Caco-2 (cell line): ENCODE measurements at regions not wholly inside any gene's neighbourhood (a gene's known extent, or its start where the extent isn't known, plus 50 kb on each side); places are given as distances from the start of the nearest gene placed in this dataset.

Source experiments
- BruUV-seq: library from RNA; stranded (reverse); fragments of 400-500 nt; replicated peaks from 2 replicates; lab custom pipeline; 2021; lab: Mats Ljungman, UMichigan
- CTCF ChIA-PET: fragments of 300-600 bp; sonication (Branson Sonifier 250); formaldehyde crosslinking; loops from one replicate; lab custom pipeline; 2022; ENCODE audit warnings: antibody characterized with exemption; lab: Charles Lee
- POLR2A ChIA-PET: fragments of 300-600 bp; sonication (Branson Sonifier 250); formaldehyde crosslinking; loops from one replicate; lab custom pipeline; 2022; ENCODE audit warnings: antibody characterized with exemption; lab: Charles Lee
- DNase-seq, 2 experiments: peaks; one replicate each; pipeline versions ENCODE4 v3.0.0 to v3.0.0-alpha.2; 2020 to 2022
- H3K27me3 ChIP-seq: replicated peaks from 2 replicates; pipeline ENCODE4 v1.6.0; 2011; ENCODE audit warnings: low read length; ENCODE audit not compliant: control insufficient read depth, insufficient read depth
- H3K36me3 ChIP-seq: 2 replicates; pipeline ENCODE4 v1.5.1; 2011; ENCODE audit warnings: low read length; ENCODE audit not compliant: control insufficient read depth, insufficient read depth
- H3K4me1 ChIP-seq: fragments of 250-450 bp; sonication (Bioruptor Pico); 2 replicates; pipeline ENCODE4 v1.5.1; 2020; ENCODE audit warnings: mild to moderate bottlenecking
- H3K4me3 ChIP-seq: 2 replicates; pipeline ENCODE4 v1.5.1; 2011; ENCODE audit warnings: low read depth, mild to moderate bottlenecking, control low read depth, low read length
- H3K9me3 ChIP-seq: fragments of 250-450 bp; sonication (Bioruptor Pico); 2 replicates; pipeline ENCODE4 v1.5.1; 2020; ENCODE audit warnings: mild to moderate bottlenecking, moderate library complexity
- H3K27ac Mint-ChIP-seq: one replicate; pipeline ENCODE4 v1.8.0; 2022; ENCODE audit warnings: mixed read lengths; ENCODE audit not compliant: unreplicated experiment
- H3K27me3 Mint-ChIP-seq: one replicate; pipeline ENCODE4 v1.8.0; 2022; ENCODE audit warnings: mixed read lengths; ENCODE audit not compliant: insufficient read depth, unreplicated experiment
- H3K36me3 Mint-ChIP-seq: one replicate; pipeline ENCODE4 v1.8.0; 2022; ENCODE audit warnings: mild to moderate bottlenecking, mixed read lengths; ENCODE audit not compliant: insufficient read depth, unreplicated experiment
- H3K4me1 Mint-ChIP-seq: one replicate; pipeline ENCODE4 v1.8.0; 2022; ENCODE audit warnings: low read depth, mixed read lengths; ENCODE audit not compliant: unreplicated experiment
- H3K4me3 Mint-ChIP-seq: one replicate; pipeline ENCODE4 v1.8.0; 2022; ENCODE audit warnings: mild to moderate bottlenecking, moderate library complexity, mixed read lengths; ENCODE audit not compliant: unreplicated experiment
- H3K9me3 Mint-ChIP-seq: one replicate; pipeline ENCODE4 v1.8.0; 2022; ENCODE audit warnings: mixed read lengths; ENCODE audit not compliant: unreplicated experiment
- CTCF ChIP-seq, 2 experiments: fragments of 200-600 bp in 1 of 2; IDR thresholded peaks; 1 replicate in 1 of 2; 2 replicates in 1 of 2; pipeline versions ENCODE4 v1.5.1 to v1.8.0; 2011 to 2022; ENCODE audit warnings: antibody characterized with exemption in 1 of 2, control low read depth in 1 of 2, inconsistent platforms in 1 of 2, low read depth in 1 of 2, low read length in 1 of 2, mild to moderate bottlenecking in 1 of 2, moderate library complexity in 1 of 2; ENCODE audit not compliant: insufficient read depth in 1 of 2, severe bottlenecking in 1 of 2, unreplicated experiment in 1 of 2
- intact Hi-C: fragments of 100-400 bp; cut with micrococcal nuclease; formaldehyde crosslinking; loops from one replicate; pipeline ENCODE4 v1.10.0; 2022; ENCODE audit not compliant: unreplicated experiment

- intact Hi-C loops: no loop called here
- ChIA-PET CTCF (no interaction called here), POLR2A (no interaction called here)
- no peak for TF ChIP-seq CTCF (IDR thresholded peaks at IDR 0.05; ENCODE audit: insufficient read depth in 1 of 2, low read depth in 1 of 2, low read length in 1 of 2, severe bottlenecking in 1 of 2, unreplicated experiment in 1 of 2)
- Mint-ChIP-seq H3K36me3 (no peaks in the 10 kb centered on the region), H3K4me3 (no peak overlapping the region), H3K27me3 (no peaks in the 10 kb centered on the region), H3K27ac (no peak overlapping the region), H3K9me3 (peaks cover 4% of the 10 kb centered on the region), H3K4me1 (no peaks in the 10 kb centered on the region)
- H3K36me3 ChIP-seq: no peaks in the 10 kb centered on the region
- peaks cover under 1% of the 10 kb centered on the region; the same call in 1 of the 2 replicates for H3K9me3 ChIP-seq
- peaks cover 6% of the 10 kb centered on the region for H3K4me1 ChIP-seq
- no peaks in the 10 kb centered on the region; the same call in 1 of the 2 replicates for H3K27me3 ChIP-seq
- no peak overlapping the region for H3K4me3 ChIP-seq
- no TSS peak for BruUV-seq
- no peak for DNase-seq
Observed at GRCh38 chr10:78483641-78484040, 450.0 kb downstream of the RPS24 start.

GRCh38 chr10:78489034-78489433 is 455.4 kb downstream of the RPS24 start:
- intact Hi-C loops: no loop called here
- peaks cover 39% of the 10 kb centered on the region for H3K9me3 Mint-ChIP-seq
- Histone ChIP-seq H3K9me3 (peaks cover 16% of the 10 kb centered on the region), H3K4me1 (peaks cover 2% of the 10 kb centered on the region; the same call in 1 of the 2 replicates), H3K36me3 (no peaks in the 10 kb centered on the region), H3K27me3 (no peaks in the 10 kb centered on the region), H3K4me3 (no peak overlapping the region)
- H3K27ac Mint-ChIP-seq: no peak overlapping the region
- H3K4me1 Mint-ChIP-seq: no peaks in the 10 kb centered on the region
- BruUV-seq: no TSS peak
- no peaks in the 10 kb centered on the region for H3K27me3 Mint-ChIP-seq
- no peaks in the 10 kb centered on the region for H3K36me3 Mint-ChIP-seq
- no peak for DNase-seq
- ChIA-PET POLR2A (no interaction called here), CTCF (no interaction called here)
- no peak overlapping the region for H3K4me3 Mint-ChIP-seq
- no peak for TF ChIP-seq CTCF (IDR thresholded peaks at IDR 0.05; ENCODE audit: insufficient read depth in 1 of 2, low read depth in 1 of 2, low read length in 1 of 2, severe bottlenecking in 1 of 2, unreplicated experiment in 1 of 2)

GRCh38 chr10:78491812-78492211 is 458.1 kb downstream of the RPS24 start:
- TF ChIP-seq CTCF (IDR thresholded peaks at IDR 0.05; ENCODE audit: insufficient read depth in 1 of 2, low read depth in 1 of 2, low read length in 1 of 2, severe bottlenecking in 1 of 2, unreplicated experiment in 1 of 2): no peak
- POLR2A ChIA-PET: no interaction called here
- Mint-ChIP-seq H3K36me3 (no peaks in the 10 kb centered on the region), H3K27me3 (no peaks in the 10 kb centered on the region), H3K27ac (no peak overlapping the region), H3K4me3 (no peak overlapping the region), H3K4me1 (no peaks in the 10 kb centered on the region), H3K9me3 (peaks cover 42% of the 10 kb centered on the region)
- Histone ChIP-seq H3K36me3 (no peaks in the 10 kb centered on the region), H3K9me3 (peaks cover 16% of the 10 kb centered on the region), H3K4me1 (no peaks in the 10 kb centered on the region), H3K4me3 (no peak overlapping the region), H3K27me3 (no peaks in the 10 kb centered on the region)
- intact Hi-C loops: no loop called here
- no peak for DNase-seq
- BruUV-seq: no TSS peak
- CTCF ChIA-PET: no interaction called here
